ENCODE measurements at regions not wholly inside any gene's neighbourhood (a gene's known extent, or its start where the extent isn't known, plus 50 kb on each side); places are given as distances from the start of the nearest gene placed in this dataset.

DNA sequence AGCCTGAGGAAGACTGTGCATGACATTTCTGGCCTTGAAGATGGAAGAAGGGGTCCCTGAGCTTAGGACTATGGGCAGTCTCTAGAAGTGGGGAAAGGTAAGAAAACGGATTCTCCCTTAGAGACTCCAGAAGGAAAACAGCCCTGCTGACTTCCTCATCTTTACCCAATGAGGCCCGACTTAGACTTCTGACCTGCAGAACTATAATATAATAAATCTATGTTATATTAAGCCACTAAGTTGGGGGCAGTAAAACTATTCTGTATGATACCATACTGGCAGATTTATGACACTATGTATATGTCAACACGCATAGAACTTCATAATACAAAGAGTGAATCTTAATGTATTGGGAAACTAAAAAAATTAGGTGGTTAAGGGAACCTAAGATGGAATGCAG is 422.0 kb downstream of the PLK2 start:
- no peak for DNase-seq
- Mint-ChIP-seq H3K27ac (no peak overlapping the region), H3K36me3 (ENCODE audit: low read depth) (no peaks in the 10 kb centered on the region), H3K27me3 (ENCODE audit: insufficient read depth) (no peaks in the 10 kb centered on the region), H3K4me1 (peaks cover 2% of the 10 kb centered on the region), H3K9me3 (no peaks in the 10 kb centered on the region), H3K4me3 (no peak overlapping the region)
- no peak overlapping the region for H3K9ac ChIP-seq (ENCODE audit: extremely low read depth, low read length, poor library complexity, severe bottlenecking)
- H3K9me3 ChIP-seq (ENCODE audit: control insufficient read depth, low read length), result no peaks in the 10 kb centered on the region
- no peaks in the 10 kb centered on the region for H3K27me3 ChIP-seq (ENCODE audit: control insufficient read depth, insufficient read depth, low read length, poor library complexity, severe bottlenecking)
- WGBS, 2 experiments (ENCODE audit: insufficient coverage in 1 of 2, insufficient read length in 1 of 2), result 94% methylated on average over 2 of the region's 3 CpGs; no CpG with 5 or more reads in 1 of the 2 experiments
- H3K27ac ChIP-seq (ENCODE audit: low read depth, low read length), result no peak overlapping the region
- no peaks in the 10 kb centered on the region for H3K4me1 ChIP-seq (ENCODE audit: control insufficient read depth, insufficient read depth, low read length)
- no peak overlapping the region for H3K4me3 ChIP-seq (ENCODE audit: low read length)
- H3K36me3 ChIP-seq (ENCODE audit: control insufficient read depth, insufficient read depth, low read length), result no peaks in the 10 kb centered on the region
- TF ChIP-seq CTCF (conservative IDR thresholded peaks at IDR 0.05), result no peak

- Mint-ChIP-seq H3K4me3 (no peak overlapping the region), H3K9me3 (no peaks in the 10 kb centered on the region), H3K4me1 (peaks cover 3% of the 10 kb centered on the region), H3K27me3 (ENCODE audit: insufficient read depth) (no peaks in the 10 kb centered on the region), H3K27ac (no peak overlapping the region), H3K36me3 (ENCODE audit: low read depth) (no peaks in the 10 kb centered on the region)
- Histone ChIP-seq H3K27me3 (ENCODE audit: control insufficient read depth, insufficient read depth, low read length, poor library complexity, severe bottlenecking) (no peaks in the 10 kb centered on the region), H3K9ac (ENCODE audit: extremely low read depth, low read length, poor library complexity, severe bottlenecking) (no peak overlapping the region), H3K27ac (ENCODE audit: low read depth, low read length) (no peak overlapping the region), H3K36me3 (ENCODE audit: control insufficient read depth, insufficient read depth, low read length) (no peaks in the 10 kb centered on the region), H3K4me1 (ENCODE audit: control insufficient read depth, insufficient read depth, low read length) (no peaks in the 10 kb centered on the region), H3K4me3 (ENCODE audit: low read length) (no peak overlapping the region), H3K9me3 (ENCODE audit: control insufficient read depth, low read length) (no peaks in the 10 kb centered on the region)
- no peak for DNase-seq
- TF ChIP-seq CTCF (conservative IDR thresholded peaks at IDR 0.05), result no peak
- 93 to 100% methylated on average over 1 of the region's 1 CpG for WGBS, 2 experiments (ENCODE audit: insufficient coverage in 1 of 2, insufficient read length in 1 of 2)
Measured at GRCh38 chr5:58025809-58026208, 434.1 kb downstream of the PLK2 start.

DNA sequence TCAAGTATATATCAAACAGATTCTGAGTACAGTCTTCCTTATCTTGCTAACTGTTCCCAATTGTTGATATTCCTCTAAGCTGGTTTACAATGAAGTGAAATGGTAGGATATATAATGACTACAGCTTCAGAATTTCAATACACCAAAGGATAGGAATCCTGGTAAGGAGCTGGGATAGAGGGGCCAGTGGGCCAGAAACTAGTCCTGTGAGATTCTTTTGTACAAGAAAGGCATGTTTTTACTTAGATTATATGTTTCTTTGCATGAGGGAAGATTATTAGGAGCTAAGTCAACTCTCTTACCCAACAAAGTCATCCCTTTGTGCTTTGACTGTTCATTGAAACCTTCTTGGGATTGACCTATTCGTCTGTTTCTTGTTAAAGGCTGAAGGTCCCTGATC is 435.7 kb downstream of the PLK2 start:
- 0% methylated on average over 1 of the region's 1 CpG for WGBS, 2 experiments (ENCODE audit: insufficient coverage in 1 of 2, insufficient read length in 1 of 2)

More for the DNA sequence above, 435.7 kb downstream of the PLK2 start:
- Mint-ChIP-seq H3K4me1 (peaks cover 3% of the 10 kb centered on the region), H3K27ac (no peak overlapping the region), H3K27me3 (ENCODE audit: insufficient read depth) (no peaks in the 10 kb centered on the region), H3K36me3 (ENCODE audit: low read depth) (no peaks in the 10 kb centered on the region), H3K4me3 (no peak overlapping the region), H3K9me3 (no peaks in the 10 kb centered on the region)
- H3K27ac ChIP-seq (ENCODE audit: low read depth, low read length), result no peak overlapping the region
- H3K4me3 ChIP-seq (ENCODE audit: low read length), result no peak overlapping the region
- H3K9ac ChIP-seq (ENCODE audit: extremely low read depth, low read length, poor library complexity, severe bottlenecking), result no peak overlapping the region
- no peaks in the 10 kb centered on the region for H3K36me3 ChIP-seq (ENCODE audit: control insufficient read depth, insufficient read depth, low read length)
- TF ChIP-seq CTCF (conservative IDR thresholded peaks at IDR 0.05), result no peak
- no peaks in the 10 kb centered on the region for H3K4me1 ChIP-seq (ENCODE audit: control insufficient read depth, insufficient read depth, low read length)
- H3K9me3 ChIP-seq (ENCODE audit: control insufficient read depth, low read length), result no peaks in the 10 kb centered on the region
- no peak for DNase-seq
- no peaks in the 10 kb centered on the region for H3K27me3 ChIP-seq (ENCODE audit: control insufficient read depth, insufficient read depth, low read length, poor library complexity, severe bottlenecking)

Data from endodermal cell (in vitro differentiated cells).